ENCODE measurements at regions not wholly inside any gene's neighbourhood (a gene's known extent, or its start where the extent isn't known, plus 50 kb on each side); places are given as distances from the start of the nearest gene placed in this dataset.

- H3K36me3 ChIP-seq (ENCODE audit: control insufficient read depth in 2 of 2, extremely low read depth in 1 of 2, insufficient read depth in 2 of 2, low read length in 2 of 2), result no peaks in the 10 kb centered on the region
- no peak for FAIRE-seq
- no peak for DNase-seq (ENCODE audit: low read depth, low spot score)
- no peak overlapping the region for H3K27ac ChIP-seq (ENCODE audit: insufficient read depth, low read depth, low read length)
- no peak overlapping the region for H3K4me3 ChIP-seq (replicated peaks in 1 of 3; ENCODE audit: insufficient read depth in 1 of 3, low read depth in 1 of 3, low read length in 3 of 3)
- no peak overlapping the region for H3K9ac ChIP-seq (replicated peaks; ENCODE audit: extremely low read depth, insufficient read depth, low read length)
- no peaks in the 10 kb centered on the region for H3K4me1 ChIP-seq (ENCODE audit: control insufficient read depth, extremely low read depth, insufficient read depth, low read length)
- H3K9me3 ChIP-seq (replicated peaks; ENCODE audit: control insufficient read depth, insufficient read depth, low read length), result no peaks in the 10 kb centered on the region
- no peak overlapping the region for H2AFZ ChIP-seq (ENCODE audit: low read depth, low read length)
- BruUV-seq (replicated peaks), result no TSS peak
- no peaks in the 10 kb centered on the region for H3K9me1 ChIP-seq (replicated peaks; ENCODE audit: control insufficient read depth, extremely low read depth, insufficient read depth, low read length)
- dilution Hi-C loops (cut with MboI; ENCODE audit: extremely low pct_ligation_motif_present, low sequenced_read_pairs) (no loop called here), intact Hi-C loops (cut with micrococcal nuclease) (no loop called here)
- ChIA-PET CTCF (no interaction called here), POLR2A (no interaction called here)
- TF ChIP-seq EZH2 (IDR thresholded peaks at IDR 0.05; ENCODE audit: borderline replicate concordance, low read depth, low read length, severe bottlenecking) (no peak), POLR2A (IDR thresholded peaks at IDR 0.05; ENCODE audit: low read depth, low read length) (no peak), GATA2 (IDR thresholded peaks at IDR 0.05; ENCODE audit: insufficient read depth, insufficient read length, low read depth, low read length) (no peak), JUN (IDR thresholded peaks at IDR 0.05; ENCODE audit: borderline replicate concordance, insufficient read depth, insufficient read length, low read depth) (no peak), MYC (IDR thresholded peaks at IDR 0.05; ENCODE audit: low read depth, low read length) (no peak), FOS (IDR thresholded peaks at IDR 0.05; ENCODE audit: borderline replicate concordance, insufficient read depth, low read length) (no peak), POLR2AphosphoS5 (IDR thresholded peaks at IDR 0.05; ENCODE audit: insufficient read depth, low read depth, low read length) (no peak)
- TF ChIP-seq, protein P1, sequence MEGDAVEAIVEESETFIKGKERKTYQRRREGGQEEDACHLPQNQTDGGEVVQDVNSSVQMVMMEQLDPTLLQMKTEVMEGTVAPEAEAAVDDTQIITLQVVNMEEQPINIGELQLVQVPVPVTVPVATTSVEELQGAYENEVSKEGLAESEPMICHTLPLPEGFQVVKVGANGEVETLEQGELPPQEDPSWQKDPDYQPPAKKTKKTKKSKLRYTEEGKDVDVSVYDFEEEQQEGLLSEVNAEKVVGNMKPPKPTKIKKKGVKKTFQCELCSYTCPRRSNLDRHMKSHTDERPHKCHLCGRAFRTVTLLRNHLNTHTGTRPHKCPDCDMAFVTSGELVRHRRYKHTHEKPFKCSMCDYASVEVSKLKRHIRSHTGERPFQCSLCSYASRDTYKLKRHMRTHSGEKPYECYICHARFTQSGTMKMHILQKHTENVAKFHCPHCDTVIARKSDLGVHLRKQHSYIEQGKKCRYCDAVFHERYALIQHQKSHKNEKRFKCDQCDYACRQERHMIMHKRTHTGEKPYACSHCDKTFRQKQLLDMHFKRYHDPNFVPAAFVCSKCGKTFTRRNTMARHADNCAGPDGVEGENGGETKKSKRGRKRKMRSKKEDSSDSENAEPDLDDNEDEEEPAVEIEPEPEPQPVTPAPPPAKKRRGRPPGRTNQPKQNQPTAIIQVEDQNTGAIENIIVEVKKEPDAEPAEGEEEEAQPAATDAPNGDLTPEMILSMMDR (IDR thresholded peaks at IDR 0.05; ENCODE audit: extremely low read depth in 1 of 2, insufficient read depth in 1 of 2, low read depth in 1 of 2, low read length in 2 of 2), result no peak
- TF ChIP-seq, protein P2, sequence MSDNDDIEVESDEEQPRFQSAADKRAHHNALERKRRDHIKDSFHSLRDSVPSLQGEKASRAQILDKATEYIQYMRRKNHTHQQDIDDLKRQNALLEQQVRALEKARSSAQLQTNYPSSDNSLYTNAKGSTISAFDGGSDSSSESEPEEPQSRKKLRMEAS (IDR thresholded peaks at IDR 0.05; ENCODE audit: insufficient read depth, insufficient read length), result no peak
- no peak overlapping the region for H3K4me2 ChIP-seq (ENCODE audit: insufficient read depth, low read length)
- H4K20me1 ChIP-seq (replicated peaks; ENCODE audit: control insufficient read depth, extremely low read depth, insufficient read depth, low read length), result no peaks in the 10 kb centered on the region
- H3K79me2 ChIP-seq (ENCODE audit: control insufficient read depth, insufficient read depth, low read length), result no peaks in the 10 kb centered on the region
- no peaks in the 10 kb centered on the region for H3K27me3 ChIP-seq (ENCODE audit: control insufficient read depth in 2 of 2, insufficient read depth in 2 of 2, low read length in 2 of 2)
Observed at GRCh38 chr2:66674087-66674486, 239.2 kb downstream of the MEIS1 start.

Data from endothelial cell of umbilical vein (primary cell).